ENCODE measurements at regions not wholly inside any gene's neighbourhood (a gene's known extent, or its start where the extent isn't known, plus 50 kb on each side); places are given as distances from the start of the nearest gene placed in this dataset.
"Not testable (repeated sequence)": the region's sequence is repeated elsewhere in the genome, so short reads cannot be mapped to it uniquely, and the experiment has no call there.

GRCh38 chr3:174356596-174356995 is 502.5 kb upstream of the NAALADL2 start:
- intact Hi-C loops (cut with DNase I) = no loop called here
- no peaks in the 10 kb centered on the region for H3K27me3 ChIP-seq (ENCODE audit: low read depth)

GRCh38 chr3:174358252-174358651 is 500.9 kb upstream of the NAALADL2 start:
- intact Hi-C loops (cut with DNase I) = no loop called here
- ATAC-seq = no peak

More at GRCh38 chr3:174356596-174356995, 502.5 kb upstream of the NAALADL2 start:
- H3K9me3 ChIP-seq = no peaks in the 10 kb centered on the region
- no peaks in the 10 kb centered on the region for H3K4me1 ChIP-seq
- no peaks in the 10 kb centered on the region for H3K36me3 ChIP-seq
- no peak for TF ChIP-seq CTCF (IDR thresholded peaks at IDR 0.05)
- ATAC-seq (no peak), DNase-seq (no peak)
- H3K4me3 ChIP-seq = no peak overlapping the region
- H3K27ac ChIP-seq = no peak overlapping the region

GRCh38 chr3:174362556-174362955 is 496.6 kb upstream of the NAALADL2 start:
- no peak for TF ChIP-seq CTCF (IDR thresholded peaks at IDR 0.05)
- Histone ChIP-seq H3K27me3 (ENCODE audit: low read depth) (no peaks in the 10 kb centered on the region), H3K36me3 (no peaks in the 10 kb centered on the region), H3K9me3 (no peaks in the 10 kb centered on the region), H3K4me1 (no peaks in the 10 kb centered on the region), H3K4me3 (no peak overlapping the region), H3K27ac (no peak overlapping the region)
- intact Hi-C loops (cut with DNase I) = no loop called here
- DNase-seq (no peak), ATAC-seq (no peak)

More at GRCh38 chr3:174358252-174358651, 500.9 kb upstream of the NAALADL2 start:
- Histone ChIP-seq H3K9me3 (no peaks in the 10 kb centered on the region), H3K27ac (no peak overlapping the region), H3K4me3 (no peak overlapping the region), H3K4me1 (no peaks in the 10 kb centered on the region), H3K27me3 (ENCODE audit: low read depth) (no peaks in the 10 kb centered on the region), H3K36me3 (no peaks in the 10 kb centered on the region)
- no peak for DNase-seq
- TF ChIP-seq CTCF (IDR thresholded peaks at IDR 0.05) = no peak

GRCh38 chr3:174363256-174363655 is 495.9 kb upstream of the NAALADL2 start:
- no peaks in the 10 kb centered on the region for H3K36me3 ChIP-seq
- H3K27me3 ChIP-seq (ENCODE audit: low read depth) = no peaks in the 10 kb centered on the region
- no peaks in the 10 kb centered on the region for H3K4me1 ChIP-seq
- no peak for TF ChIP-seq CTCF (IDR thresholded peaks at IDR 0.05)
- no peak overlapping the region for H3K4me3 ChIP-seq
- DNase-seq (no peak), ATAC-seq (no peak)
- no peaks in the 10 kb centered on the region for H3K9me3 ChIP-seq
- H3K27ac ChIP-seq = no peak overlapping the region
- intact Hi-C loops (cut with DNase I) = no loop called here

- H3K27me3 ChIP-seq (ENCODE audit: low read depth) = no peaks in the 10 kb centered on the region
- intact Hi-C loops (cut with DNase I) = no loop called here
- no peak for ATAC-seq
- no peak overlapping the region for H3K27ac ChIP-seq
- no peaks in the 10 kb centered on the region for H3K9me3 ChIP-seq
- H3K36me3 ChIP-seq = no peaks in the 10 kb centered on the region
- H3K4me3 ChIP-seq = no peak overlapping the region
- no peak for TF ChIP-seq CTCF (IDR thresholded peaks at IDR 0.05)
- no peak for DNase-seq
- H3K4me1 ChIP-seq = no peaks in the 10 kb centered on the region
Measured at GRCh38 chr3:174365796-174366195, 493.3 kb upstream of the NAALADL2 start.

GRCh38 chr3:174366904-174367303 is 492.2 kb upstream of the NAALADL2 start:
- H3K9me3 ChIP-seq; H3K27ac ChIP-seq; DNase-seq; H3K4me3 ChIP-seq; H3K27me3 ChIP-seq (ENCODE audit: low read depth); H3K4me1 ChIP-seq; ATAC-seq; H3K36me3 ChIP-seq; intact Hi-C loops (cut with DNase I): not testable (repeated sequence)

Data from lower lobe of right lung (tissue), 2 donors.